NCI-H2227 treated with DMSO at 0.1 percent for 48 hours (cell line): ENCODE measurements at regions not wholly inside any gene's neighbourhood (a gene's known extent, or its start where the extent isn't known, plus 50 kb on each side); places are given as distances from the start of the nearest gene placed in this dataset.
"Not testable (repeated sequence)": the region's sequence is repeated elsewhere in the genome, so short reads cannot be mapped to it uniquely, and the experiment has no call there.

Experiments used
- DNase-seq: peaks from one replicate; lab custom pipeline; 2025; lab: John Stamatoyannopoulos, UW

GRCh38 chr3:137438561-137438960, 325.6 kb upstream of the SOX14 start:
- no peak for DNase-seq

- DNase-seq = no peak
Observed at GRCh38 chr3:137460944-137461343, 303.2 kb upstream of the SOX14 start.

- DNase-seq = no peak
Observed at GRCh38 chr3:137463131-137463530, 301.0 kb upstream of the SOX14 start.

- DNase-seq = no peak
Observed at GRCh38 chr3:137464341-137464740, 299.8 kb upstream of the SOX14 start.

GRCh38 chr3:137468446-137468845, 295.7 kb upstream of the SOX14 start:
- no peak for DNase-seq

GRCh38 chr3:137469263-137469662, 294.9 kb upstream of the SOX14 start:
- no peak for DNase-seq

- no peak for DNase-seq
Observed at GRCh38 chr3:137471130-137471529, 293.0 kb upstream of the SOX14 start.

- DNase-seq = no peak
Observed at GRCh38 chr3:137471558-137472204, 292.4 kb upstream of the SOX14 start.

- no peak for DNase-seq
Observed at GRCh38 chr3:137477614-137478013, 286.5 kb upstream of the SOX14 start.

GRCh38 chr3:137509354-137510045, 254.6 kb upstream of the SOX14 start:
- DNase-seq = no peak

GRCh38 chr3:137511655-137512054, 252.5 kb upstream of the SOX14 start:
- DNase-seq = no peak

GRCh38 chr3:137514853-137515252, 249.3 kb upstream of the SOX14 start:
- no peak for DNase-seq

GRCh38 chr3:137519602-137520001, 244.5 kb upstream of the SOX14 start:
- DNase-seq = no peak

GRCh38 chr3:137524751-137525150, 239.4 kb upstream of the SOX14 start:
- no peak for DNase-seq

- DNase-seq = no peak
Observed at GRCh38 chr3:137525471-137525870, 238.6 kb upstream of the SOX14 start.

GRCh38 chr3:137542049-137542448, 222.1 kb upstream of the SOX14 start:
- no peak for DNase-seq

- DNase-seq = no peak
Observed at GRCh38 chr3:137554242-137554641, 209.9 kb upstream of the SOX14 start.

- no peak for DNase-seq
Observed at GRCh38 chr3:137568880-137569279, 195.2 kb upstream of the SOX14 start.

- DNase-seq = no peak
Observed at GRCh38 chr3:137572931-137573330, 191.2 kb upstream of the SOX14 start.

- DNase-seq = no peak
Observed at GRCh38 chr3:137582484-137582883, 181.6 kb upstream of the SOX14 start.

- DNase-seq = no peak
Observed at GRCh38 chr3:137583256-137583655, 180.9 kb upstream of the SOX14 start.

- DNase-seq = no peak
Observed at GRCh38 chr3:137588871-137589270, 175.2 kb upstream of the SOX14 start.

- not testable (repeated sequence) for DNase-seq
Observed at GRCh38 chr3:137595415-137595814, 168.7 kb upstream of the SOX14 start.

- DNase-seq = no peak
Observed at GRCh38 chr3:137610723-137611122, 153.4 kb upstream of the SOX14 start.
